PC-9 (cell line): ENCODE measurements at regions not wholly inside any gene's neighbourhood (a gene's known extent, or its start where the extent isn't known, plus 50 kb on each side); places are given as distances from the start of the nearest gene placed in this dataset.
"Not testable (repeated sequence)": the region's sequence is repeated elsewhere in the genome, so short reads cannot be mapped to it uniquely, and the experiment has no call there.

ENCODE experiments used
- BruUV-seq: library from RNA; stranded (reverse); fragments of 400-500 nt; replicated peaks from 2 replicates; lab custom pipeline; 2021; lab: Mats Ljungman, UMichigan
- CTCF ChIA-PET: fragments of 300-600 bp; sonication (Branson Sonifier 250); formaldehyde crosslinking; loops from one replicate; lab custom pipeline; 2022; ENCODE audit warnings: antibody characterized with exemption; lab: Charles Lee
- POLR2A ChIA-PET: fragments of 300-600 bp; sonication (Branson Sonifier 250); formaldehyde crosslinking; loops from one replicate; lab custom pipeline; 2022; ENCODE audit warnings: antibody characterized with exemption; ENCODE audit not compliant: unreplicated experiment; lab: Charles Lee
- DNase-seq, 2 experiments: peaks; one replicate each; pipeline versions ENCODE4 v3.0.0 to v3.0.0-alpha.2; 2015 to 2022; ENCODE audit warnings: mixed read lengths in 1 of 2
- H2AFZ ChIP-seq: fragments of 200-600 bp; sonication (generic); 2 replicates; pipeline ENCODE4 v1.8.1; 2017; ENCODE audit warnings: antibody characterized with exemption
- H3F3A ChIP-seq: fragments of 200-600 bp; sonication (generic); 2 replicates; pipeline ENCODE4 v1.8.1; 2017; ENCODE audit warnings: antibody characterized with exemption, mild to moderate bottlenecking, low read depth; ENCODE audit not compliant: insufficient read depth
- H3K27ac ChIP-seq: fragments of 200-600 bp; sonication (generic); 2 replicates; pipeline ENCODE4 v1.6.1; 2016; ENCODE audit warnings: mixed run types
- H3K27me3 ChIP-seq: fragments of 200-600 bp; sonication (generic); 2 replicates; pipeline ENCODE4 v1.6.1; 2016; ENCODE audit warnings: low read depth, mixed run types; ENCODE audit not compliant: insufficient read depth
- H3K36me3 ChIP-seq: fragments of 200-600 bp; sonication (generic); 2 replicates; pipeline ENCODE4 v1.6.1; 2016; ENCODE audit warnings: low read depth, mixed run types
- H3K4me1 ChIP-seq: fragments of 200-600 bp; sonication (generic); replicated peaks from 2 replicates; pipeline ENCODE4 v1.6.1; 2016; ENCODE audit warnings: mixed run types; ENCODE audit not compliant: insufficient read depth
- H3K4me2 ChIP-seq: fragments of 200-600 bp; sonication (generic); 2 replicates; pipeline ENCODE4 v1.6.1; 2017; ENCODE audit warnings: mixed run types
- H3K4me3 ChIP-seq: fragments of 200-600 bp; sonication (generic); 2 replicates; pipeline ENCODE4 v1.6.1; 2016; ENCODE audit warnings: mixed run types
- H3K79me2 ChIP-seq: fragments of 200-600 bp; sonication (generic); 2 replicates; pipeline ENCODE4 v1.6.1; 2017; ENCODE audit warnings: low read depth, mixed run types
- H3K9me2 ChIP-seq: fragments of 200-600 bp; sonication (generic); 2 replicates; pipeline ENCODE4 v1.8.1; 2017; ENCODE audit warnings: mild to moderate bottlenecking; ENCODE audit not compliant: insufficient read depth
- H3K9me3 ChIP-seq: fragments of 200-600 bp; sonication (generic); 2 replicates; pipeline ENCODE4 v1.8.1; 2016; ENCODE audit warnings: low read depth; ENCODE audit not compliant: insufficient read depth
- H4K20me1 ChIP-seq: fragments of 200-600 bp; sonication (generic); 2 replicates; pipeline ENCODE4 v1.8.1; 2017; ENCODE audit not compliant: insufficient read depth
- EZH2 ChIP-seq: fragments of 200-600 bp; sonication (generic); IDR thresholded peaks from 2 replicates; pipeline ENCODE4 v1.8.0; 2017; ENCODE audit warnings: antibody characterized with exemption, low read depth
- intact Hi-C: fragments of 100-400 bp; cut with micrococcal nuclease; formaldehyde crosslinking; loops from one replicate; pipeline ENCODE4 v1.10.0; 2022; ENCODE audit not compliant: unreplicated experiment
- TF ChIP-seq, protein P1 (sequence below): fragments of 200-600 bp; sonication (generic); conservative IDR thresholded peaks from 2 replicates; pipeline ENCODE4 v1.6.1; 2017; ENCODE audit warnings: mixed run types, antibody characterized with exemption, mild to moderate bottlenecking, moderate library complexity

DNA sequence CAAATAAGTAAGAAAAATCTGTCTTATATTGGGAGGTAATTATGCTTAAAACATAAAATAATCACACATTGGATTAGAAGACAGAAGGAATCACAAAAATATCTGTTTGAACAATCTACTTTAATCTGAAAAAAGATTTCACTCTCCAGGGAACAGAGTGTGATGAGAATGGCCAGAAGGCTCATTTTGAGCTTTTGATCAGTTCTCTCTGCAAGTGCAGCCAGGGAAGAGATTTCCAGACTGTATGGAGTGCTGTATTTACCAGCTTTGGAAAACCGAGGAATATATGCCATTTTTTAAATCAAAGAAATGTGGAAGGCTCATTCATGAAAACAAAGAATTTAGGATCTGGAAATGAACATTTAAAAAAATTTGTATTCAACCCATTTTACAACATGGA, 83.0 kb upstream of the WAC start:
- CTCF ChIA-PET = no interaction called here
- Histone ChIP-seq H3K4me3 (no peak overlapping the region), H3K27ac (no peak overlapping the region), H2AFZ (no peak overlapping the region), H3K79me2 (no peaks in the 10 kb centered on the region), H3K4me1 (no peaks in the 10 kb centered on the region), H3K4me2 (no peak overlapping the region), H3K9me2 (no peaks in the 10 kb centered on the region), H3K9me3 (no peaks in the 10 kb centered on the region), H4K20me1 (no peaks in the 10 kb centered on the region), H3K27me3 (peaks cover 9% of the 10 kb centered on the region; the same call in 1 of the 2 replicates), H3F3A (no peaks in the 10 kb centered on the region), H3K36me3 (no peaks in the 10 kb centered on the region)
- POLR2A ChIA-PET = no interaction called here
- no peak for DNase-seq
- TF ChIP-seq, protein P1, sequence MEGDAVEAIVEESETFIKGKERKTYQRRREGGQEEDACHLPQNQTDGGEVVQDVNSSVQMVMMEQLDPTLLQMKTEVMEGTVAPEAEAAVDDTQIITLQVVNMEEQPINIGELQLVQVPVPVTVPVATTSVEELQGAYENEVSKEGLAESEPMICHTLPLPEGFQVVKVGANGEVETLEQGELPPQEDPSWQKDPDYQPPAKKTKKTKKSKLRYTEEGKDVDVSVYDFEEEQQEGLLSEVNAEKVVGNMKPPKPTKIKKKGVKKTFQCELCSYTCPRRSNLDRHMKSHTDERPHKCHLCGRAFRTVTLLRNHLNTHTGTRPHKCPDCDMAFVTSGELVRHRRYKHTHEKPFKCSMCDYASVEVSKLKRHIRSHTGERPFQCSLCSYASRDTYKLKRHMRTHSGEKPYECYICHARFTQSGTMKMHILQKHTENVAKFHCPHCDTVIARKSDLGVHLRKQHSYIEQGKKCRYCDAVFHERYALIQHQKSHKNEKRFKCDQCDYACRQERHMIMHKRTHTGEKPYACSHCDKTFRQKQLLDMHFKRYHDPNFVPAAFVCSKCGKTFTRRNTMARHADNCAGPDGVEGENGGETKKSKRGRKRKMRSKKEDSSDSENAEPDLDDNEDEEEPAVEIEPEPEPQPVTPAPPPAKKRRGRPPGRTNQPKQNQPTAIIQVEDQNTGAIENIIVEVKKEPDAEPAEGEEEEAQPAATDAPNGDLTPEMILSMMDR = no peak
- no peak for TF ChIP-seq EZH2
- BruUV-seq = no TSS peak
- intact Hi-C loops = no loop called here

DNA sequence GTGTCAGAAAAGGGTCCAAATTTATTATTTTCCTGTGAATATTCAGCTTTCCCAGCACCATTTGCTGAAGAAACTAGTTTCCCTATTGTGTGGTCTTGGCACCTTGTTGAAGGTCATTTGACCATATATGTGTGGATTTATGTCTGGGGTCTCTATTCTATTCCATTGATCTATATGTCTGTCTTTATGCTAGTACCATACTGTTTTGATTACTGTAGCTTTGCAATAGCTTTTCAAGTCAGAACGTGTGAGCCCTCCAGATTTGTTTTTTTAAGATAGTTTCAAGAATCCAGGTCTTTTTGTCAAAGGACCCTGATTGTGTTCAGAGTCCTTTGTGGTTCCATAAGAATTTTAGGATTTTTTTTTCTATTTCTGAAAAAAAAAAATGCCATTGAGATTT, 79.0 kb upstream of the WAC start:
- CTCF ChIA-PET = no interaction called here
- BruUV-seq = no TSS peak

GRCh38 chr10:28457110-28457509, 75.8 kb upstream of the WAC start:
- Histone ChIP-seq H4K20me1 (no peaks in the 10 kb centered on the region), H3K9me3 (no peaks in the 10 kb centered on the region), H3K27me3 (no peaks in the 10 kb centered on the region), H3K4me1 (no peaks in the 10 kb centered on the region), H3K4me3 (no peak overlapping the region), H3K36me3 (no peaks in the 10 kb centered on the region), H3K27ac (no peak overlapping the region), H3F3A (no peaks in the 10 kb centered on the region), H3K79me2 (no peaks in the 10 kb centered on the region), H2AFZ (no peak overlapping the region), H3K9me2 (no peaks in the 10 kb centered on the region), H3K4me2 (no peak overlapping the region)
- no TSS peak for BruUV-seq
- no peak for DNase-seq
- intact Hi-C loops = no loop called here
- ChIA-PET CTCF (no interaction called here), POLR2A (no interaction called here)
- TF ChIP-seq EZH2 = no peak
- TF ChIP-seq, protein P1 = no peak

More for the DNA sequence above, 79.0 kb upstream of the WAC start:
- Histone ChIP-seq H3K79me2 (no peaks in the 10 kb centered on the region), H3K4me2 (no peak overlapping the region), H3K9me2 (no peaks in the 10 kb centered on the region), H2AFZ (no peak overlapping the region), H3K36me3 (no peaks in the 10 kb centered on the region), H3K9me3 (no peaks in the 10 kb centered on the region), H4K20me1 (no peaks in the 10 kb centered on the region), H3K27me3 (peaks cover 9% of the 10 kb centered on the region; the same call in 1 of the 2 replicates), H3F3A (no peaks in the 10 kb centered on the region), H3K4me1 (no peaks in the 10 kb centered on the region), H3K4me3 (no peak overlapping the region), H3K27ac (no peak overlapping the region)
- intact Hi-C loops = no loop called here
- TF ChIP-seq EZH2 = no peak
- DNase-seq = no peak
- POLR2A ChIA-PET = no interaction called here

- H3K4me1 ChIP-seq, POLR2A ChIA-PET, H3K27me3 ChIP-seq, H3K9me3 ChIP-seq, DNase-seq, CTCF ChIA-PET, intact Hi-C loops, H3K9me2 ChIP-seq, H3K79me2 ChIP-seq, H3K27ac ChIP-seq, H3K4me3 ChIP-seq, H4K20me1 ChIP-seq, H3K4me2 ChIP-seq, BruUV-seq, H3K36me3 ChIP-seq, H3F3A ChIP-seq, H2AFZ ChIP-seq: not testable (repeated sequence)
Measured at GRCh38 chr10:28457873-28458272, 75.0 kb upstream of the WAC start.
